T follicular helper cell (primary cell): ENCODE measurements at regions not wholly inside any gene's neighbourhood (a gene's known extent, or its start where the extent isn't known, plus 50 kb on each side); places are given as distances from the start of the nearest gene placed in this dataset.

Experiments used
- DNase-seq: peaks from one replicate; pipeline ENCODE4 v3.0.0-alpha.2; 2020; ENCODE audit warnings: low read depth

GRCh38 chr6:140597181-140597580 lies 1222.7 kb upstream of the CITED2 start:
- no peak for DNase-seq

GRCh38 chr6:140594806-140595128 lies 1220.3 kb upstream of the CITED2 start:
- DNase-seq: no peak

GRCh38 chr6:140592877-140593276 lies 1218.4 kb upstream of the CITED2 start:
- DNase-seq: no peak

- DNase-seq: no peak
Measured at GRCh38 chr6:140590641-140591040, 1216.2 kb upstream of the CITED2 start.

GRCh38 chr6:140586426-140587061 lies 1212.1 kb upstream of the CITED2 start:
- no peak for DNase-seq

- no peak for DNase-seq
Measured at GRCh38 chr6:140581601-140582000, 1207.2 kb upstream of the CITED2 start.

GRCh38 chr6:140579918-140580317 lies 1205.5 kb upstream of the CITED2 start:
- no peak for DNase-seq

GRCh38 chr6:140576004-140576555 lies 1201.6 kb upstream of the CITED2 start:
- no peak for DNase-seq

- DNase-seq: no peak
Measured at GRCh38 chr6:140572867-140573266, 1198.4 kb upstream of the CITED2 start.

GRCh38 chr6:140572129-140572528 lies 1197.7 kb upstream of the CITED2 start:
- no peak for DNase-seq

- no peak for DNase-seq
Measured at GRCh38 chr6:140571145-140571544, 1196.7 kb upstream of the CITED2 start.

GRCh38 chr6:140567466-140567865 lies 1193.0 kb upstream of the CITED2 start:
- DNase-seq: no peak

GRCh38 chr6:140566781-140567277 lies 1192.4 kb upstream of the CITED2 start:
- no peak for DNase-seq

- DNase-seq: no peak
Measured at GRCh38 chr6:140563728-140564127, 1189.3 kb upstream of the CITED2 start.

- no peak for DNase-seq
Measured at GRCh38 chr6:140561701-140562100, 1187.3 kb upstream of the CITED2 start.

GRCh38 chr6:140560671-140561070 lies 1186.2 kb upstream of the CITED2 start:
- DNase-seq: no peak

GRCh38 chr6:140559458-140559857 lies 1185.0 kb upstream of the CITED2 start:
- DNase-seq: no peak

- no peak for DNase-seq
Measured at GRCh38 chr6:140554421-140554820, 1180.0 kb upstream of the CITED2 start.

- DNase-seq: no peak
Measured at GRCh38 chr6:140548366-140548765, 1173.9 kb upstream of the CITED2 start.

- no peak for DNase-seq
Measured at GRCh38 chr6:140546640-140547039, 1172.2 kb upstream of the CITED2 start.

GRCh38 chr6:140544431-140544830 lies 1170.0 kb upstream of the CITED2 start:
- no peak for DNase-seq

- DNase-seq: no peak
Measured at GRCh38 chr6:140542863-140543262, 1168.4 kb upstream of the CITED2 start.

GRCh38 chr6:140541288-140541687 lies 1166.8 kb upstream of the CITED2 start:
- no peak for DNase-seq

- no peak for DNase-seq
Measured at GRCh38 chr6:140540743-140541142, 1166.3 kb upstream of the CITED2 start.
